SU-DHL-6 (cell line): ENCODE measurements at regions not wholly inside any gene's neighbourhood (a gene's known extent, or its start where the extent isn't known, plus 50 kb on each side); places are given as distances from the start of the nearest gene placed in this dataset.

Experiments used
- H2AFZ ChIP-seq: fragments of 200-600 bp; sonication (generic); 2 replicates; pipeline ENCODE4 v1.6.1; 2014; ENCODE audit warnings: low read depth, mild to moderate bottlenecking, moderate library complexity, mixed read lengths, antibody characterized with exemption, low read length; ENCODE audit not compliant: severe bottlenecking
- H3F3A ChIP-seq: fragments of 200-600 bp; shearing (Covaris generic); 2 replicates; pipeline ENCODE4 v1.6.0; 2016; ENCODE audit warnings: antibody characterized with exemption, mild to moderate bottlenecking; ENCODE audit not compliant: insufficient read depth
- H3K27ac ChIP-seq: fragments of 200-600 bp; sonication (generic); 2 replicates; pipeline ENCODE4 v1.5.1; 2016; ENCODE audit warnings: low read depth, mild to moderate bottlenecking, low read length, moderate library complexity, mixed read lengths
- H3K27me3 ChIP-seq: fragments of 200-600 bp; sonication (generic), shearing (Covaris generic); 2 replicates; pipeline ENCODE4 v1.6.0; 2014; ENCODE audit warnings: mild to moderate bottlenecking, low read length
- H3K36me3 ChIP-seq: fragments of 200-600 bp; sonication (generic); 2 replicates; pipeline ENCODE4 v1.6.1; 2014; ENCODE audit warnings: mild to moderate bottlenecking, low read length, mixed read lengths
- H3K4me2 ChIP-seq: fragments of 300-600, 200-600 bp; shearing (Covaris generic), sonication (generic); 2 replicates; pipeline ENCODE4 v1.6.0; 2014; ENCODE audit warnings: low read length, low read depth, mild to moderate bottlenecking; ENCODE audit not compliant: poor library complexity, severe bottlenecking
- H3K4me3 ChIP-seq: fragments of 200-600 bp; sonication (generic); 2 replicates; pipeline ENCODE4 v1.5.1; 2014; ENCODE audit warnings: antibody characterized with exemption, low read length, mild to moderate bottlenecking, mixed read lengths; ENCODE audit not compliant: insufficient read depth, poor library complexity, severe bottlenecking
- H3K79me2 ChIP-seq: fragments of 200-600 bp; sonication (generic); 2 replicates; pipeline ENCODE4 v1.6.1; 2014; ENCODE audit warnings: mild to moderate bottlenecking, low read length, moderate library complexity; ENCODE audit not compliant: insufficient read depth
- H3K9ac ChIP-seq: fragments of 200-600 bp; sonication (generic); 2 replicates; pipeline ENCODE4 v1.7.0; 2014; ENCODE audit warnings: mild to moderate bottlenecking, low read length
- H3K9me2 ChIP-seq: fragments of 200-600 bp; sonication (generic); replicated peaks from 2 replicates; pipeline ENCODE4 v1.6.1; 2014; ENCODE audit warnings: low read length; ENCODE audit not compliant: insufficient read depth
- H3K9me3 ChIP-seq: fragments of 200-600 bp; sonication (generic); 2 replicates; pipeline ENCODE4 v1.6.1; 2014; ENCODE audit warnings: low read length, mixed read lengths; ENCODE audit not compliant: insufficient read depth
- H4K20me1 ChIP-seq: fragments of 200-600 bp; sonication (generic); 2 replicates; pipeline ENCODE4 v1.6.1; 2014; ENCODE audit warnings: low read depth, mild to moderate bottlenecking, antibody characterized with exemption, low read length, moderate library complexity, mixed read lengths
- EZH2phosphoT487 ChIP-seq: fragments of 200-600 bp; sonication (generic), shearing (Covaris generic); conservative IDR thresholded peaks from 2 replicates; pipeline ENCODE4 v1.6.1; 2018; ENCODE audit warnings: mild to moderate bottlenecking, antibody characterized with exemption, low read length, moderate library complexity, mixed read lengths
- TF ChIP-seq, protein P1 (sequence below): fragments of 200-600 bp; sonication (generic); IDR thresholded peaks from one replicate; pipeline ENCODE4 v1.5.1; 2017; ENCODE audit warnings: antibody characterized with exemption, mild to moderate bottlenecking, low read length, moderate library complexity; ENCODE audit not compliant: insufficient read depth, poor library complexity, severe bottlenecking

GRCh38 chr2:189366349-189366748 is 74.9 kb upstream of the WDR75 start:
- H3K27ac ChIP-seq, result no peak overlapping the region
- no peaks in the 10 kb centered on the region for H3F3A ChIP-seq
- H3K9me2 ChIP-seq, result no peaks in the 10 kb centered on the region
- H3K4me3 ChIP-seq, result no peak overlapping the region
- no peak overlapping the region for H3K4me2 ChIP-seq
- no peaks in the 10 kb centered on the region for H3K79me2 ChIP-seq
- no peak overlapping the region for H3K9ac ChIP-seq
- no peak overlapping the region for H2AFZ ChIP-seq
- H3K36me3 ChIP-seq, result no peaks in the 10 kb centered on the region
- no peaks in the 10 kb centered on the region for H3K9me3 ChIP-seq
- no peaks in the 10 kb centered on the region for H4K20me1 ChIP-seq
- no peak for TF ChIP-seq EZH2phosphoT487
- TF ChIP-seq, protein P1, sequence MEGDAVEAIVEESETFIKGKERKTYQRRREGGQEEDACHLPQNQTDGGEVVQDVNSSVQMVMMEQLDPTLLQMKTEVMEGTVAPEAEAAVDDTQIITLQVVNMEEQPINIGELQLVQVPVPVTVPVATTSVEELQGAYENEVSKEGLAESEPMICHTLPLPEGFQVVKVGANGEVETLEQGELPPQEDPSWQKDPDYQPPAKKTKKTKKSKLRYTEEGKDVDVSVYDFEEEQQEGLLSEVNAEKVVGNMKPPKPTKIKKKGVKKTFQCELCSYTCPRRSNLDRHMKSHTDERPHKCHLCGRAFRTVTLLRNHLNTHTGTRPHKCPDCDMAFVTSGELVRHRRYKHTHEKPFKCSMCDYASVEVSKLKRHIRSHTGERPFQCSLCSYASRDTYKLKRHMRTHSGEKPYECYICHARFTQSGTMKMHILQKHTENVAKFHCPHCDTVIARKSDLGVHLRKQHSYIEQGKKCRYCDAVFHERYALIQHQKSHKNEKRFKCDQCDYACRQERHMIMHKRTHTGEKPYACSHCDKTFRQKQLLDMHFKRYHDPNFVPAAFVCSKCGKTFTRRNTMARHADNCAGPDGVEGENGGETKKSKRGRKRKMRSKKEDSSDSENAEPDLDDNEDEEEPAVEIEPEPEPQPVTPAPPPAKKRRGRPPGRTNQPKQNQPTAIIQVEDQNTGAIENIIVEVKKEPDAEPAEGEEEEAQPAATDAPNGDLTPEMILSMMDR, result no peak
- H3K27me3 ChIP-seq, result no peaks in the 10 kb centered on the region

- H3K9ac ChIP-seq, result no peak overlapping the region
- TF ChIP-seq, protein P1, result no peak
- no peak for TF ChIP-seq EZH2phosphoT487
- H3K9me2 ChIP-seq, result no peaks in the 10 kb centered on the region
- H3K4me2 ChIP-seq, result no peak overlapping the region
- no peak overlapping the region for H3K4me3 ChIP-seq
- no peaks in the 10 kb centered on the region for H4K20me1 ChIP-seq
- H3K9me3 ChIP-seq, result no peaks in the 10 kb centered on the region
- H3F3A ChIP-seq, result no peaks in the 10 kb centered on the region
- H2AFZ ChIP-seq, result no peak overlapping the region
- H3K79me2 ChIP-seq, result no peaks in the 10 kb centered on the region
- no peaks in the 10 kb centered on the region for H3K27me3 ChIP-seq
- H3K36me3 ChIP-seq, result no peaks in the 10 kb centered on the region
- no peak overlapping the region for H3K27ac ChIP-seq
Observed at GRCh38 chr2:189367343-189367742, 73.9 kb upstream of the WDR75 start.

DNA sequence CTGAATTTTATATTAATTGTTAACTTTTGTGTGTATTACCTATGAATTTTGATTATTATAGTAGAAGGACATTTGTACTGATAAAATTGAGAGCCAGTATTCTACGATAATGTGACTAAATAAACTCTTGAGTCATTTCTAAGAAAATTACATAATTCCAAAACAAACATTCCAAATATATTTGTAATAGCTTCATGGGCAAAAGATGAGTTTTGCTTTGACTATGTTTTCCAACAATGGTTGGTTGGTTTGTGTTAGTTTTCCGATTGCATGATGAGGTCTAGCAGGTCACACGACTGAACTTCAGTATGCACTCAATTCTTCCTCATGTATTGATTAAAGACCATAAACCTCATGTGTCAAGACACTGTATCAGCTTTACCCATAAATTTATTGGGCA is 71.7 kb upstream of the WDR75 start:
- no peak overlapping the region for H3K9ac ChIP-seq
- H3K4me3 ChIP-seq, result no peak overlapping the region
- H3K9me2 ChIP-seq, result no peaks in the 10 kb centered on the region
- TF ChIP-seq, protein P1, result no peak
- no peak for TF ChIP-seq EZH2phosphoT487
- no peak overlapping the region for H3K27ac ChIP-seq
- H3K27me3 ChIP-seq, result no peaks in the 10 kb centered on the region
- H4K20me1 ChIP-seq, result no peaks in the 10 kb centered on the region
- no peak overlapping the region for H2AFZ ChIP-seq
- no peaks in the 10 kb centered on the region for H3K9me3 ChIP-seq
- H3K4me2 ChIP-seq, result no peak overlapping the region
- H3K79me2 ChIP-seq, result no peaks in the 10 kb centered on the region
- no peaks in the 10 kb centered on the region for H3K36me3 ChIP-seq
- H3F3A ChIP-seq, result no peaks in the 10 kb centered on the region
